ENCODE measurements at regions not wholly inside any gene's neighbourhood (a gene's known extent, or its start where the extent isn't known, plus 50 kb on each side); places are given as distances from the start of the nearest gene placed in this dataset.
"Not testable (repeated sequence)": the region's sequence is repeated elsewhere in the genome, so short reads cannot be mapped to it uniquely, and the experiment has no call there.

- no peak for DNase-seq
These were observed 293.9 kb downstream of the BAMBI start for GRCh38 chr10:28971255-28971654.

- DNase-seq: no peak
These were observed 294.4 kb downstream of the BAMBI start for GRCh38 chr10:28971764-28972163.

GRCh38 chr10:28973309-28973972, 296.1 kb downstream of the BAMBI start:
- DNase-seq: no peak

- no peak for DNase-seq
These were observed 298.7 kb downstream of the BAMBI start for GRCh38 chr10:28975891-28976531.

- DNase-seq: no peak
These were observed 300.2 kb downstream of the BAMBI start for GRCh38 chr10:28977518-28977917.

GRCh38 chr10:28980264-28980663, 302.9 kb downstream of the BAMBI start:
- no peak for DNase-seq

- no peak for DNase-seq
These were observed 303.7 kb downstream of the BAMBI start for GRCh38 chr10:28981007-28981406.

- no peak for DNase-seq
These were observed 305.7 kb downstream of the BAMBI start for GRCh38 chr10:28982974-28983373.

GRCh38 chr10:28983799-28984198, 305.1 kb upstream of the LYZL1 start:
- DNase-seq: no peak

GRCh38 chr10:28984431-28984830, 304.4 kb upstream of the LYZL1 start:
- DNase-seq: no peak

- no peak for DNase-seq
These were observed 303.6 kb upstream of the LYZL1 start for GRCh38 chr10:28985137-28985885.

GRCh38 chr10:28986117-28986792, 302.6 kb upstream of the LYZL1 start:
- no peak for DNase-seq

GRCh38 chr10:28986856-28987255, 302.0 kb upstream of the LYZL1 start:
- DNase-seq: no peak

- DNase-seq: no peak
These were observed 301.1 kb upstream of the LYZL1 start for GRCh38 chr10:28987555-28988320.

GRCh38 chr10:28988980-28989379, 299.9 kb upstream of the LYZL1 start:
- no peak for DNase-seq

GRCh38 chr10:28991333-28992270, 297.3 kb upstream of the LYZL1 start:
- DNase-seq: peak; percentile 42 to 48

- DNase-seq: no peak
These were observed 295.8 kb upstream of the LYZL1 start for GRCh38 chr10:28993056-28993455.

- DNase-seq: no peak
These were observed 295.0 kb upstream of the LYZL1 start for GRCh38 chr10:28993861-28994260.

- DNase-seq: not testable (repeated sequence)
These were observed 294.1 kb upstream of the LYZL1 start for GRCh38 chr10:28994802-28995201.

GRCh38 chr10:28995497-28995896, 293.4 kb upstream of the LYZL1 start:
- DNase-seq: no peak

GRCh38 chr10:28996345-28996744, 292.5 kb upstream of the LYZL1 start:
- DNase-seq: no peak

Measured in activated CD4-positive, alpha-beta T cell treated with anti-CD3 and anti-CD28 coated beads, Interleukin-2, amount 50 U/mL, for 48 hours (primary cell).